SK-N-SH (cell line): ENCODE measurements at regions not wholly inside any gene's neighbourhood (a gene's known extent, or its start where the extent isn't known, plus 50 kb on each side); places are given as distances from the start of the nearest gene placed in this dataset.

Experiments used
- CTCF ChIA-PET: fragments of 300-600, 350-600 bp; formaldehyde crosslinking; extraction: SDS; loops from one replicate; lab custom pipeline; 2021; lab: Yijun Ruan, JAX
- POLR2A ChIA-PET: fragments of 350-600 bp; sonication (Branson Sonifier 250); formaldehyde crosslinking; extraction: SDS; loops from one replicate; lab custom pipeline; 2020; ENCODE audit warnings: antibody characterized with exemption, inconsistent platforms; lab: Yijun Ruan, JAX
- DNase-seq: peaks from one replicate; pipeline ENCODE4 v3.0.0; 2012
- H2AFZ ChIP-seq: fragments of 200-600 bp; sonication (generic); 2 replicates; pipeline ENCODE4 v1.8.1; 2016; ENCODE audit warnings: antibody characterized with exemption, mild to moderate bottlenecking, low read depth
- H3F3A ChIP-seq: fragments of 200-600 bp; sonication (generic); replicated peaks from 2 replicates; pipeline ENCODE3; 2016; ENCODE audit warnings: antibody characterized with exemption, mild to moderate bottlenecking; ENCODE audit not compliant: insufficient read depth
- H3K27ac ChIP-seq, 2 experiments: fragments of 200-500 bp in 1 of 2; fragments of 200-600 bp in 1 of 2; sonication (Bioruptor generic) in 1 of 2; sonication (generic), shearing (Covaris generic) in 1 of 2; 2 replicates each; pipeline versions ENCODE4 v1.5.1 to v1.6.1; 2014 to 2016; ENCODE audit warnings: low read depth in 2 of 2, inconsistent platforms in 1 of 2, low read length in 1 of 2, mild to moderate bottlenecking in 1 of 2, mixed read lengths in 1 of 2
- H3K27me3 ChIP-seq: fragments of 200-600 bp; sonication (generic), shearing (Covaris generic); 2 replicates; pipeline ENCODE4 v1.6.1; 2016; ENCODE audit warnings: mixed run types; ENCODE audit not compliant: insufficient read depth
- H3K36me3 ChIP-seq, 2 experiments: fragments of 200-500 bp in 1 of 2; fragments of 200-600 bp in 1 of 2; sonication (Bioruptor generic) in 1 of 2; sonication (generic) in 1 of 2; replicated peaks in 1 of 2; 2 replicates each; pipeline versions ENCODE3 to v1.5.1; 2014 to 2016; ENCODE audit warnings: low read length in 1 of 2, mild to moderate bottlenecking in 1 of 2; ENCODE audit not compliant: insufficient read depth in 2 of 2, control insufficient read depth in 1 of 2
- H3K4me1 ChIP-seq, 2 experiments: fragments of 200-500 bp in 1 of 2; fragments of 200-600 bp in 1 of 2; sonication (Bioruptor generic) in 1 of 2; sonication (generic), shearing (Covaris generic) in 1 of 2; 2 replicates each; pipeline versions ENCODE4 v1.5.1 to v1.6.1; 2014 to 2016; ENCODE audit warnings: low read depth in 1 of 2, low read length in 1 of 2, mixed run types in 1 of 2; ENCODE audit not compliant: insufficient read depth in 2 of 2, control insufficient read depth in 1 of 2
- H3K4me2 ChIP-seq: fragments of 200-600 bp; sonication (generic), shearing (Covaris generic); 2 replicates; pipeline ENCODE4 v1.6.1; 2017; ENCODE audit warnings: mixed run types
- H3K4me3 ChIP-seq, 2 experiments: fragments of 200-500 bp in 1 of 2; fragments of 200-600 bp in 1 of 2; sonication (Bioruptor generic) in 1 of 2; sonication (generic), shearing (Covaris generic) in 1 of 2; 2 replicates each; pipeline versions ENCODE4 v1.5.1 to v1.8.1; 2014 to 2016; ENCODE audit warnings: low read depth in 2 of 2, inconsistent platforms in 1 of 2, low read length in 1 of 2, mild to moderate bottlenecking in 1 of 2, mixed read lengths in 1 of 2, moderate library complexity in 1 of 2
- H3K79me2 ChIP-seq: fragments of 200-600 bp; sonication (generic); 2 replicates; pipeline ENCODE4 v1.8.1; 2017; ENCODE audit warnings: mild to moderate bottlenecking; ENCODE audit not compliant: insufficient read depth
- H3K9ac ChIP-seq: fragments of 200-600 bp; sonication (generic); 2 replicates; pipeline ENCODE4 v1.6.1; 2017; ENCODE audit warnings: mixed run types
- H3K9me2 ChIP-seq: fragments of 200-600 bp; sonication (generic); 2 replicates; pipeline ENCODE4 v1.6.1; 2017; ENCODE audit warnings: mixed run types
- H3K9me3 ChIP-seq: fragments of 200-600 bp; sonication (generic); 2 replicates; pipeline ENCODE4 v1.6.1; 2017; ENCODE audit warnings: mixed run types, mild to moderate bottlenecking, moderate library complexity
- H4K20me1 ChIP-seq: fragments of 200-600 bp; sonication (generic); 2 replicates; pipeline ENCODE4 v1.6.1; 2017; ENCODE audit warnings: mild to moderate bottlenecking, mixed run types; ENCODE audit not compliant: insufficient read depth
- ELF1 ChIP-seq: IDR thresholded peaks from 2 replicates; pipeline ENCODE4 v1.4.0; 2012
- FOSL2 ChIP-seq: IDR thresholded peaks from 2 replicates; pipeline ENCODE4 v1.4.0; 2012; ENCODE audit warnings: low read depth, mild to moderate bottlenecking, moderate library complexity, borderline replicate concordance
- GATA2 ChIP-seq: sonication (generic); formaldehyde crosslinking; IDR thresholded peaks from 2 replicates; pipeline ENCODE4 v1.5.0; 2020; ENCODE audit warnings: mild to moderate bottlenecking, missing genetic modification reagents
- MAX ChIP-seq: IDR thresholded peaks from 2 replicates; pipeline ENCODE4 v1.4.0; 2012; ENCODE audit warnings: low read depth
- MEF2A ChIP-seq: IDR thresholded peaks from 2 replicates; pipeline ENCODE4 v1.4.0; 2012; ENCODE audit warnings: low read depth, borderline replicate concordance
- MXI1 ChIP-seq: IDR thresholded peaks from 2 replicates; pipeline ENCODE4 v1.6.1; 2012; ENCODE audit warnings: mild to moderate bottlenecking, low read depth, low read length, improper control_type of control experiment
- POLR2AphosphoS5 ChIP-seq: IDR thresholded peaks from 2 replicates; pipeline ENCODE4 v1.6.1; 2012; ENCODE audit warnings: low read depth, low read length
- RAD21 ChIP-seq: IDR thresholded peaks from 2 replicates; pipeline ENCODE4 v1.6.1; 2012; ENCODE audit warnings: mild to moderate bottlenecking, low read length
- RFX5 ChIP-seq: IDR thresholded peaks from 2 replicates; pipeline ENCODE4 v1.6.1; 2012; ENCODE audit warnings: mild to moderate bottlenecking, improper control_type of control experiment, low read length
- RXRA ChIP-seq: IDR thresholded peaks from 2 replicates; pipeline ENCODE4 v1.4.0; 2012; ENCODE audit warnings: low read depth, mild to moderate bottlenecking, borderline replicate concordance
- SIN3A ChIP-seq: IDR thresholded peaks from 2 replicates; pipeline ENCODE4 v1.6.1; 2012; ENCODE audit warnings: low read depth, mild to moderate bottlenecking, low read length, moderate library complexity, borderline replicate concordance
- TAF1 ChIP-seq: IDR thresholded peaks from 2 replicates; pipeline ENCODE4 v1.6.1; 2012; ENCODE audit warnings: low read depth, mild to moderate bottlenecking, low read length, moderate library complexity, borderline replicate concordance
- TCF12 ChIP-seq: IDR thresholded peaks from 2 replicates; pipeline ENCODE4 v1.4.0; 2012
- TEAD4 ChIP-seq: IDR thresholded peaks from 2 replicates; pipeline ENCODE4 v1.4.0; 2012; ENCODE audit warnings: mild to moderate bottlenecking, borderline replicate concordance; ENCODE audit not compliant: insufficient read depth
- USF1 ChIP-seq: IDR thresholded peaks from 2 replicates; pipeline ENCODE4 v1.4.0; 2012; ENCODE audit warnings: low read depth, borderline replicate concordance
- WGBS: methylation state at CpG from one replicate; pipeline ENCODE4 v1.1.6; 2017; ENCODE audit warnings: low lambda C conversion rate; 5-methylcytosine and 5-hydroxymethylcytosine counted together

GRCh38 chr1:194043984-194044755, 857.8 kb upstream of the B3GALT2 start:
- no peaks in the 10 kb centered on the region for H3K9me3 ChIP-seq
- TF ChIP-seq RFX5 (peak; percentile 56; the same call in 1 of the 2 replicates), MAX (no peak), USF1 (peak; percentile 55; the same call in 1 of the 2 replicates), GATA2 (CRISPR knock-in tag) (no peak)
- WGBS = 16% methylated on average over 5 of the region's 5 CpGs
- no peaks in the 10 kb centered on the region for H3K36me3 ChIP-seq
- H3K4me3 ChIP-seq = no peak overlapping the region
- H3K27ac ChIP-seq = peak overlapping the region in 1 of 2 experiments; percentile 58; a peak in 3 of 4 replicates
- peaks cover 22% of the 10 kb centered on the region for H3F3A ChIP-seq
- POLR2A ChIA-PET = no interaction called here
- H3K27me3 ChIP-seq = no peaks in the 10 kb centered on the region
- H3K9me2 ChIP-seq = no peaks in the 10 kb centered on the region
- no peaks in the 10 kb centered on the region for H3K79me2 ChIP-seq
- no peaks in the 10 kb centered on the region; a peak in 2 of 4 replicates for H3K4me1 ChIP-seq
- H2AFZ ChIP-seq = peak overlapping the region; percentile 32; the same call in 1 of the 2 replicates
- no peaks in the 10 kb centered on the region for H4K20me1 ChIP-seq
- no peak overlapping the region for H3K9ac ChIP-seq
- no peak overlapping the region for H3K4me2 ChIP-seq
- CTCF ChIA-PET = no interaction called here
- no peak for DNase-seq

- Histone ChIP-seq H3K27me3 (no peaks in the 10 kb centered on the region), H3F3A (peaks cover 22% of the 10 kb centered on the region)
- TF ChIP-seq ELF1 = no peak
- TF ChIP-seq USF1 = no peak
- TF ChIP-seq TAF1 = no peak
- TF ChIP-seq SIN3A = no peak
- TF ChIP-seq MEF2A = no peak
- no peak for TF ChIP-seq TEAD4
- no peak for TF ChIP-seq TCF12
- no peak for TF ChIP-seq RXRA
- no peak for TF ChIP-seq RAD21
- TF ChIP-seq FOSL2 = no peak
- no peak for TF ChIP-seq POLR2AphosphoS5
- no peak for TF ChIP-seq MXI1
- TF ChIP-seq, all 33 proteins: peak for 0
- no peak overlapping the region for H3K4me2 ChIP-seq
- ChIA-PET POLR2A (no interaction called here), CTCF (no interaction called here)
- H3K9me3 ChIP-seq = no peaks in the 10 kb centered on the region
- no peak overlapping the region for H3K27ac ChIP-seq
- H3K4me3 ChIP-seq = no peak overlapping the region
- no peak for DNase-seq
- 42% methylated on average over 3 of the region's 3 CpGs for WGBS
- H2AFZ ChIP-seq = no peak overlapping the region
- no peaks in the 10 kb centered on the region for H4K20me1 ChIP-seq
- no peaks in the 10 kb centered on the region for H3K79me2 ChIP-seq
- H3K36me3 ChIP-seq = no peaks in the 10 kb centered on the region
- no peaks in the 10 kb centered on the region; a peak in 2 of 4 replicates for H3K4me1 ChIP-seq
- no peaks in the 10 kb centered on the region for H3K9me2 ChIP-seq
- H3K9ac ChIP-seq = no peak overlapping the region
Observed at GRCh38 chr1:194042736-194043135, 856.3 kb upstream of the B3GALT2 start.
